ENCODE measurements at regions not wholly inside any gene's neighbourhood (a gene's known extent, or its start where the extent isn't known, plus 50 kb on each side); places are given as distances from the start of the nearest gene placed in this dataset.
A peak's percentile ranks its signal among the peaks of the same experiment; 100 is the strongest.

GRCh38 chr20:1801929-1802306 lies 93.3 kb upstream of the SIRPA start:
- Histone ChIP-seq H3K9ac (ENCODE audit: insufficient read depth, low read depth, low read length) (no peak overlapping the region), H3K27ac (ENCODE audit: extremely low read length, insufficient read depth, low read length) (no peak overlapping the region), H3K9me3 (ENCODE audit: low read length) (no peaks in the 10 kb centered on the region), H3K27me3 (ENCODE audit: control insufficient read depth in 1 of 2, insufficient read depth in 2 of 2, low read length in 2 of 2) (no peaks in the 10 kb centered on the region), H2AFZ (ENCODE audit: low read length) (no peak overlapping the region), H4K20me1 (ENCODE audit: insufficient read depth, low read length) (no peaks in the 10 kb centered on the region), H3K4me1 (ENCODE audit: insufficient read depth, low read length) (peaks cover 24% of the 10 kb centered on the region; the same call in 1 of the 2 replicates), H3K36me3 (replicated peaks in 1 of 2; ENCODE audit: control insufficient read depth in 1 of 2, insufficient read depth in 2 of 2, low read length in 2 of 2) (no peaks in the 10 kb centered on the region), H3K4me2 (ENCODE audit: low read depth, low read length) (peak overlapping the region; percentile 23; the same call in 1 of the 2 replicates), H3K79me2 (ENCODE audit: insufficient read depth, low read length) (no peaks in the 10 kb centered on the region), H3K4me3 (replicated peaks in 1 of 3; ENCODE audit: insufficient read depth in 1 of 3, low read depth in 2 of 3, low read length in 3 of 3) (no peak overlapping the region)
- FAIRE-seq = no peak
- ATAC-seq = no peak
- in situ Hi-C loops (cut with HindIII; ENCODE audit: extremely low pct_ligation_motif_present, low pct_unique_long_range_greater_than_20kb) = no loop called here
- ChIA-PET POLR2A (interaction anchor here (1.5 kb wide), 1 partner anchor 9 kb away, joined by 7 read pairs; no protein-coding TSS in a partner anchor), CTCF (ENCODE audit: low intra/inter-chr PET ratio, low total read pairs) (interaction anchor here (1.2 to 1.3 kb wide), 3 partner anchors 67 to 371 kb away, joined by 4 to 6 read pairs (median 4); no protein-coding TSS in a partner anchor)
- TF ChIP-seq ZNF614 (CRISPR knock-in tag; IDR thresholded peaks at IDR 0.05; ENCODE audit: borderline replicate concordance) (no peak), PREB (CRISPR knock-in tag; IDR thresholded peaks at IDR 0.05) (no peak), NR2C2 (CRISPR knock-in tag; IDR thresholded peaks at IDR 0.05; ENCODE audit: borderline replicate concordance) (no peak), ZNF552 (CRISPR knock-in tag; IDR thresholded peaks at IDR 0.05; ENCODE audit: borderline replicate concordance) (no peak), SIX1 (CRISPR knock-in tag; IDR thresholded peaks at IDR 0.05; ENCODE audit: borderline replicate concordance) (no peak), TRAFD1 (CRISPR knock-in tag; IDR thresholded peaks at IDR 0.05; ENCODE audit: borderline replicate concordance) (no peak), SMYD3 (CRISPR knock-in tag; IDR thresholded peaks at IDR 0.05) (no peak), MAZ (IDR thresholded peaks at IDR 0.05; ENCODE audit: borderline replicate concordance, low read depth, low read length) (no peak), MAZ (CRISPR knock-in tag; IDR thresholded peaks at IDR 0.05; ENCODE audit: low read depth) (no peak; the same call in 1 of the 2 replicates), ZFP37 (CRISPR knock-in tag; IDR thresholded peaks at IDR 0.05; ENCODE audit: borderline replicate concordance) (no peak), ISL2 (CRISPR knock-in tag; IDR thresholded peaks at IDR 0.05) (no peak), GATAD1 (CRISPR knock-in tag; IDR thresholded peaks at IDR 0.05) (no peak)
- no TSS peak for BruUV-seq (replicated peaks)
- WGBS (ENCODE audit: low lambda C conversion rate) = 42% methylated on average over 6 of the region's 6 CpGs
- intact Hi-C loops (cut with micrococcal nuclease; ENCODE audit: unreplicated experiment) = loop anchor here (1.0 to 2.0 kb wide), 2 partner anchors 87 to 98 kb away; no protein-coding TSS in a partner anchor
- no peak for DNase-seq (ENCODE audit: low spot score)

Measured in HepG2 (cell line).